Smooth muscle cell (in vitro differentiated cells): ENCODE measurements at regions not wholly inside any gene's neighbourhood (a gene's known extent, or its start where the extent isn't known, plus 50 kb on each side); places are given as distances from the start of the nearest gene placed in this dataset.

Experiments
- DNase-seq: peaks from one replicate; lab custom pipeline; 2025; ENCODE audit not compliant: unreplicated experiment; lab: John Stamatoyannopoulos, UW
- H2AFZ ChIP-seq: fragments of 200-600 bp; sonication (generic); 2 replicates; pipeline ENCODE4 v1.6.0; 2016; ENCODE audit warnings: antibody characterized with exemption, low read depth, mild to moderate bottlenecking
- H3F3A ChIP-seq: fragments of 200-600 bp; sonication (generic); 2 replicates; pipeline ENCODE4 v1.6.0; 2017; ENCODE audit warnings: antibody characterized with exemption, low read depth
- H3K27ac ChIP-seq: fragments of 200-600 bp; sonication (generic); 2 replicates; pipeline ENCODE4 v1.5.1; 2016; ENCODE audit warnings: low read depth, mild to moderate bottlenecking
- H3K27me3 ChIP-seq: fragments of 200-600 bp; sonication (generic); 2 replicates; pipeline ENCODE4 v1.6.1; 2016; ENCODE audit warnings: low read depth, mild to moderate bottlenecking
- H3K36me3 ChIP-seq: fragments of 200-600 bp; sonication (generic); 2 replicates; pipeline ENCODE4 v1.5.1; 2016; ENCODE audit warnings: low read depth
- H3K4me1 ChIP-seq: fragments of 200-600 bp; sonication (generic); 2 replicates; pipeline ENCODE4 v1.5.1; 2016; ENCODE audit warnings: low read depth
- H3K4me2 ChIP-seq: fragments of 200-600 bp; sonication (generic); 2 replicates; pipeline ENCODE4 v1.6.0; 2016; ENCODE audit warnings: mild to moderate bottlenecking
- H3K4me3 ChIP-seq: fragments of 200-600 bp; sonication (generic); 2 replicates; pipeline ENCODE4 v1.5.1; 2016; ENCODE audit warnings: mild to moderate bottlenecking
- H3K79me2 ChIP-seq: fragments of 200-600 bp; sonication (generic); 2 replicates; pipeline ENCODE4 v1.6.0; 2016; ENCODE audit warnings: low read depth, mild to moderate bottlenecking
- H3K9ac ChIP-seq: fragments of 200-600 bp; sonication (generic); 2 replicates; pipeline ENCODE4 v1.6.0; 2016; ENCODE audit warnings: low read depth
- H3K9me3 ChIP-seq: fragments of 200-600 bp; sonication (generic); replicated peaks from 2 replicates; pipeline ENCODE4 v1.5.1; 2016; ENCODE audit warnings: low read depth
- H4K20me1 ChIP-seq: fragments of 200-600 bp; sonication (generic); 2 replicates; pipeline ENCODE4 v1.6.0; 2016; ENCODE audit warnings: low read depth
- CTCF ChIP-seq: fragments of 200-600 bp; sonication (generic); IDR thresholded peaks from 2 replicates; pipeline ENCODE4 v1.5.1; 2017; ENCODE audit warnings: borderline replicate concordance, mild to moderate bottlenecking, antibody characterized with exemption; ENCODE audit not compliant: insufficient read depth, poor library complexity, severe bottlenecking
- WGBS: methylation state at CpG from one replicate; pipeline ENCODE4 v1.1.7; 2016; ENCODE audit warnings: low lambda C conversion rate; 5-methylcytosine and 5-hydroxymethylcytosine counted together

GRCh38 chr2:160583146-160583535 is 89.5 kb upstream of the RBMS1 start:
- no peaks in the 10 kb centered on the region for H3K36me3 ChIP-seq
- whole genome bisulfite sequencing, result 25% methylated on average over 1 of the region's 1 CpG
- H3K9ac ChIP-seq, result no peak overlapping the region
- H2AFZ ChIP-seq, result peak overlapping the region; percentile 73
- H3F3A ChIP-seq, result no peaks in the 10 kb centered on the region
- H3K4me3 ChIP-seq, result no peak overlapping the region
- TF ChIP-seq CTCF, result no peak
- H3K4me2 ChIP-seq, result peak overlapping the region; percentile 38
- DNase-seq, result no peak
- H3K79me2 ChIP-seq, result no peaks in the 10 kb centered on the region
- H4K20me1 ChIP-seq, result no peaks in the 10 kb centered on the region
- no peaks in the 10 kb centered on the region for H3K9me3 ChIP-seq
- peaks cover 22% of the 10 kb centered on the region for H3K4me1 ChIP-seq
- peak overlapping the region; percentile 54 for H3K27ac ChIP-seq
- no peaks in the 10 kb centered on the region for H3K27me3 ChIP-seq

GRCh38 chr2:160583813-160584537 is 90.4 kb upstream of the RBMS1 start:
- H3K4me2 ChIP-seq, result no peak overlapping the region
- no peak for DNase-seq
- no peaks in the 10 kb centered on the region for H3K9me3 ChIP-seq
- no peak overlapping the region for H3K4me3 ChIP-seq
- H4K20me1 ChIP-seq, result no peaks in the 10 kb centered on the region
- 86% methylated on average over 8 of the region's 8 CpGs for WGBS
- peak overlapping the region; percentile 73 for H2AFZ ChIP-seq
- no peaks in the 10 kb centered on the region for H3K79me2 ChIP-seq
- no peak overlapping the region for H3K27ac ChIP-seq
- no peaks in the 10 kb centered on the region for H3K27me3 ChIP-seq
- no peak overlapping the region for H3K9ac ChIP-seq
- no peaks in the 10 kb centered on the region for H3K36me3 ChIP-seq
- H3F3A ChIP-seq, result no peaks in the 10 kb centered on the region
- peaks cover 22% of the 10 kb centered on the region for H3K4me1 ChIP-seq
- no peak for TF ChIP-seq CTCF

DNA sequence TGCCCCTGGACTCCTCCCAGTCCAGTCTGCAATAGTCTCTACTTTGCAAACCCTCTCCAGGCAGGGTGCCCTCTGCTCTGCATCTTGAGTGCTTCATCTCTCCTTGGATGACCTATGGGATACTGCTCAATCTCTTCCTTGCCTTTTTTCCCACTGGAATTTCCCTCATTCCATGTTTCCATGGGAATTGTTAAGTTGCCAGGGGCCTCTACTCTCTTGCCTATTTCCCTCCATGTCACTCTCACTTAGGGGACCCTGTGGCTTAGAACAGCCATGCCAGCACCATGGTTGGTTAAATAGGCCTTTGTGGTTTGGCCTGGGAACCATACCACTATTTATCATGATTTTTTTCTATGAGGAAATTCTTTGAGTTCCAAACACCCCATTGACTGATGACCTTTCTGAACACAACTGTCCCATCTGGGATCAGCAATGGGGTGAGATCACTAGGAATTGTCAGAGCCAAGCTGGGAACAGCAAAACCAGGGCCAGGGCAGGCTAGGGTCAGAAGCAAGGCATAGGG is 91.4 kb upstream of the RBMS1 start:
- Histone ChIP-seq H3K9me3 (no peaks in the 10 kb centered on the region), H3K4me3 (no peak overlapping the region), H3K79me2 (no peaks in the 10 kb centered on the region), H3K4me1 (peaks cover 22% of the 10 kb centered on the region), H3K4me2 (no peak overlapping the region), H3F3A (no peaks in the 10 kb centered on the region), H3K9ac (no peak overlapping the region), H3K36me3 (no peaks in the 10 kb centered on the region), H3K27ac (no peak overlapping the region), H2AFZ (no peak overlapping the region), H4K20me1 (no peaks in the 10 kb centered on the region), H3K27me3 (no peaks in the 10 kb centered on the region)
- TF ChIP-seq CTCF, result no peak
- DNase-seq, result no peak

GRCh38 chr2:160590664-160591063 is 97.1 kb upstream of the RBMS1 start:
- WGBS, result 100% methylated on average over 1 of the region's 1 CpG
- TF ChIP-seq CTCF, result no peak

More at GRCh38 chr2:160590664-160591063, 97.1 kb upstream of the RBMS1 start:
- Histone ChIP-seq H2AFZ (no peak overlapping the region), H3K27ac (no peak overlapping the region), H3K4me2 (no peak overlapping the region), H4K20me1 (no peaks in the 10 kb centered on the region), H3K9me3 (no peaks in the 10 kb centered on the region), H3K79me2 (no peaks in the 10 kb centered on the region), H3K27me3 (no peaks in the 10 kb centered on the region), H3K36me3 (no peaks in the 10 kb centered on the region), H3K4me3 (no peak overlapping the region), H3K9ac (no peak overlapping the region), H3F3A (no peaks in the 10 kb centered on the region), H3K4me1 (no peaks in the 10 kb centered on the region)
- DNase-seq, result no peak
